ENCODE measurements at regions not wholly inside any gene's neighbourhood (a gene's known extent, or its start where the extent isn't known, plus 50 kb on each side); places are given as distances from the start of the nearest gene placed in this dataset.

- TF ChIP-seq CTCF (IDR thresholded peaks at IDR 0.05; ENCODE audit: extremely low read depth in 1 of 2, insufficient read depth in 1 of 2, low read depth in 1 of 2, low read length in 2 of 2): no peak
- TF ChIP-seq POLR2A (IDR thresholded peaks at IDR 0.05; ENCODE audit: low read depth, low read length): no peak
- no peak for TF ChIP-seq EZH2 (IDR thresholded peaks at IDR 0.05; ENCODE audit: borderline replicate concordance, low read depth, low read length, severe bottlenecking)
- no peak for TF ChIP-seq POLR2AphosphoS5 (IDR thresholded peaks at IDR 0.05; ENCODE audit: insufficient read depth, low read depth, low read length)
- TF ChIP-seq MAX (IDR thresholded peaks at IDR 0.05; ENCODE audit: insufficient read depth, insufficient read length): no peak
- TF ChIP-seq FOS (IDR thresholded peaks at IDR 0.05; ENCODE audit: borderline replicate concordance, insufficient read depth, low read length): no peak
- no peak for TF ChIP-seq GATA2 (IDR thresholded peaks at IDR 0.05; ENCODE audit: insufficient read depth, insufficient read length, low read depth, low read length)
- TF ChIP-seq JUN (IDR thresholded peaks at IDR 0.05; ENCODE audit: borderline replicate concordance, insufficient read depth, insufficient read length, low read depth): no peak
Measured at GRCh38 chr12:127421614-127422013, 845.4 kb upstream of the TMEM132C start.

All from endothelial cell of umbilical vein (primary cell).